Fibroblast of villous mesenchyme (primary cell): ENCODE measurements at regions not wholly inside any gene's neighbourhood (a gene's known extent, or its start where the extent isn't known, plus 50 kb on each side); places are given as distances from the start of the nearest gene placed in this dataset.

Source experiments
- DNase-seq: peaks from one replicate; pipeline ENCODE4 v3.0.0-alpha.2; 2010; ENCODE audit warnings: low read depth
- H3K4me3 ChIP-seq: 2 replicates; pipeline ENCODE4 v1.5.1; 2011; ENCODE audit warnings: low read depth, mild to moderate bottlenecking, low read length
- TF ChIP-seq, protein P1 (sequence below): IDR thresholded peaks from 2 replicates; pipeline ENCODE4 v1.5.1; 2012; ENCODE audit warnings: low read depth, mild to moderate bottlenecking, low read length; ENCODE audit not compliant: insufficient read depth

DNA sequence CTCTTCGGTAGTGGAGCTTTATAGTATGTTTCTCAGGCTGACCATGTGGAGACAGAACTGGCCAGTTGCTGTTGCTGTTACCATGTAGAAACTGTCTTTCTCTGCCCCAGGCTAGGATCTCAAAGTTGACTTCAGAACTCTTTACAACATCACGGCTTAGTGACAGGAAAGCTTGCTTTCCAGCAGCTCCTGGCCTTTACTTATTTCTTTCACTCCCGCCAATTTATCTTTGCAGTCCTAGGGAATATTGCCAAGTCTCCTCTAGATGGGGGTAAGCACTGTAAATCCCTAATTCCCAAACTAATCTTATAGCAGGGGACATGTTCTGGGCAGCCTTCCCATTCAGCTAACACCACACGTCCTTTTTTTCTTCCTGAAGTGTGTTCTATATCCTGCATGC, 631.6 kb downstream of the SPRY1 start:
- H3K4me3 ChIP-seq, result no peak overlapping the region
- TF ChIP-seq, protein P1, sequence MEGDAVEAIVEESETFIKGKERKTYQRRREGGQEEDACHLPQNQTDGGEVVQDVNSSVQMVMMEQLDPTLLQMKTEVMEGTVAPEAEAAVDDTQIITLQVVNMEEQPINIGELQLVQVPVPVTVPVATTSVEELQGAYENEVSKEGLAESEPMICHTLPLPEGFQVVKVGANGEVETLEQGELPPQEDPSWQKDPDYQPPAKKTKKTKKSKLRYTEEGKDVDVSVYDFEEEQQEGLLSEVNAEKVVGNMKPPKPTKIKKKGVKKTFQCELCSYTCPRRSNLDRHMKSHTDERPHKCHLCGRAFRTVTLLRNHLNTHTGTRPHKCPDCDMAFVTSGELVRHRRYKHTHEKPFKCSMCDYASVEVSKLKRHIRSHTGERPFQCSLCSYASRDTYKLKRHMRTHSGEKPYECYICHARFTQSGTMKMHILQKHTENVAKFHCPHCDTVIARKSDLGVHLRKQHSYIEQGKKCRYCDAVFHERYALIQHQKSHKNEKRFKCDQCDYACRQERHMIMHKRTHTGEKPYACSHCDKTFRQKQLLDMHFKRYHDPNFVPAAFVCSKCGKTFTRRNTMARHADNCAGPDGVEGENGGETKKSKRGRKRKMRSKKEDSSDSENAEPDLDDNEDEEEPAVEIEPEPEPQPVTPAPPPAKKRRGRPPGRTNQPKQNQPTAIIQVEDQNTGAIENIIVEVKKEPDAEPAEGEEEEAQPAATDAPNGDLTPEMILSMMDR, result no peak
- peak; percentile 52 for DNase-seq

DNA sequence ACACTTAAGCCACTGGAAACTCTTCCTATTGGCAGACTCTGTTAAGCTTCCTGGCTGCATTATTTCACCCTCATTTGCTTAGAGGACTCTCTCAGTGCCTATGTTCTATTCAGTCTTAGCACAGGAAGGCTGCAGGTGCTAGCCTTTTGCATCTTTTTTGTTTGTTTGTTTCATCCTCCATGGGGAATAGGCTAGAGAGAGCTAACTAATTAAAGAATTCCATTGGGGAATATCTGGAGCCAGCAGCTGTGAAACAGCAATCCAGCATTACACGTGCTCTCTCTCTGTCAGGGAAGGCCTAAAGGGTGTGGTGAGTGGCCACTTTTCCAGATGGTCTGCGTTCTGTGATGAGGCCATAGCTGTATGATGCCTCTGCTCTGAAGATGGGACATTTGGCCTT, 633.6 kb downstream of the SPRY1 start:
- H3K4me3 ChIP-seq, result no peak overlapping the region
- TF ChIP-seq, protein P1, result no peak
- DNase-seq, result peak; percentile 36

- TF ChIP-seq, protein P1, result no peak
- no peak overlapping the region for H3K4me3 ChIP-seq
- peak; percentile 12 for DNase-seq
Measured at GRCh38 chr4:124032035-124032434, 635.4 kb downstream of the SPRY1 start.

DNA sequence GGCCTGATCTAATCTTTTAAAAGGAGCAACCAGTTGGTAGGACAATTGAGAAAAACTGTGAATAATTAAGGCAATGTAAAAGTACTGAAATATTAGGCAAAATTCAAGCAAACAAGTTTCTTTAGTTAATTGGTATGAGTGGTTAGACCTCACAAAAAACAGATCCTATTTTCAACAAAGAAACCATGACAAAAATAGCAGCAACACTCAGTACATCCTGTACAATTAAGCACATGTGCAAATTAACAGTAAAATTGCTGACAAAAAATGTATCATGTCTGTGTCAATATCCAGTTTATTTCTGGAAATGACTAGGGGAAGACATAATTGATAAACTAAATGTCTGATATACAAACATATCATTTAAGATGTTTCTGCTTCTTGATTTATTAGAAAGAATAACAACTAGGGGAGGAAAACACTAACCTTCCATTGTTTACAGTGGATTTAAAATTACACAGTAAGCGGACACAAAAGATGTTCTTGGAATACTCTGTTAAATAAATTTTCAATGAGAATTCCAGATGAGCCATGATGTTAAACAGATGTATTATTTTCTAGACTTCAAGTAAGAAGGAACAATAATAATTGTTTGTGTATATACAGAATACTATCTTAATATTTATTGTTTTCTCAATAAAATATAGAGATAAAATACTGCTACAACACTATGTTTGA, 638.9 kb downstream of the SPRY1 start:
- TF ChIP-seq, protein P1, result no peak
- no peak overlapping the region for H3K4me3 ChIP-seq
- no peak for DNase-seq

- no peak overlapping the region for H3K4me3 ChIP-seq
- TF ChIP-seq, protein P1, result no peak
- no peak for DNase-seq
Measured at GRCh38 chr4:124037236-124037635, 640.6 kb downstream of the SPRY1 start.

GRCh38 chr4:124044330-124044729, 647.7 kb downstream of the SPRY1 start:
- TF ChIP-seq, protein P1, result no peak
- no peak for DNase-seq
- H3K4me3 ChIP-seq, result no peak overlapping the region

DNA sequence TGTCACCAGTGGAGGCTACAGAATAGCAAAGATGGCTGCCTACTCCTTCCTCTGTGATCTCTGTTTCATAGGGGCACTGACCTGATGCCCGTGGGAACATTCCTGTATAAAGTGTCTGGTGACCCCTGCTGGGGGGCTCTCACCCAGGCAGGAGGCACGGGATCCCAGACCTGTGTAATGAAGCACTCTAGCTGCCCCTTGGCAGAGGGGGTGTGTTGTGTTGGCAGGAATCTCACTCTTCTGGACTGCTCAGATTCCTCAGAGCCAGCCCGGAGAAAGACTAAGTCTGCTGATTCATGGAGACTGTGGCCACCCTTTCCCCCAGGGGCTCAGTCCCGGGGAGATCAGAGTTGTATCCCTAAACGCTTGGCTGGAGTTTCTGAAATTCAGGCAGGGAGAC, 648.3 kb downstream of the SPRY1 start:
- DNase-seq, result no peak
- no peak overlapping the region for H3K4me3 ChIP-seq
- TF ChIP-seq, protein P1, result no peak
